Breast epithelium (tissue), 3 donors: ENCODE measurements at regions not wholly inside any gene's neighbourhood (a gene's known extent, or its start where the extent isn't known, plus 50 kb on each side); places are given as distances from the start of the nearest gene placed in this dataset.

Source experiments
- CTCF ChIP-seq, 3 donors: fragments of 450-650 bp; IDR thresholded peaks; one replicate each; pipeline ENCODE4 v1.5.1; 2016 to 2017; ENCODE audit warnings: antibody characterized with exemption in 3 of 3, mild to moderate bottlenecking in 3 of 3, moderate library complexity in 3 of 3
- POLR2A ChIP-seq: fragments of 450-650 bp; IDR thresholded peaks from one replicate; pipeline ENCODE4 v1.6.1; 2016; ENCODE audit warnings: antibody characterized with exemption, mild to moderate bottlenecking, moderate library complexity
- POLR2AphosphoS5 ChIP-seq, 3 donors: sonication (generic); formaldehyde crosslinking; IDR thresholded peaks; one replicate each; pipeline ENCODE4 v1.6.1; 2017; ENCODE audit warnings: antibody characterized with exemption in 3 of 3

- TF ChIP-seq POLR2A (no peak), CTCF (IDR thresholded peaks at IDR 0.05) (no peak), POLR2AphosphoS5 (IDR thresholded peaks at IDR 0.05) (no peak)
Observed at GRCh38 chr12:92625639-92626310, 77.0 kb upstream of the PLEKHG7 start.
